MV-4-11 (cell line): ENCODE measurements at regions not wholly inside any gene's neighbourhood (a gene's known extent, or its start where the extent isn't known, plus 50 kb on each side); places are given as distances from the start of the nearest gene placed in this dataset.
"Not testable (repeated sequence)": the region's sequence is repeated elsewhere in the genome, so short reads cannot be mapped to it uniquely, and the experiment has no call there.

ENCODE experiments used
- DNase-seq: peaks from one replicate; lab custom pipeline; 2025; lab: John Stamatoyannopoulos, UW

- DNase-seq, result no peak
Measured at GRCh38 chr10:43931308-43931930, 282.7 kb upstream of the ZNF32 start.

- DNase-seq, result no peak
Measured at GRCh38 chr10:43930777-43931176, 282.1 kb upstream of the ZNF32 start.

- no peak for DNase-seq
Measured at GRCh38 chr10:43930243-43930642, 281.6 kb upstream of the ZNF32 start.

GRCh38 chr10:43929122-43929521, 280.4 kb upstream of the ZNF32 start:
- DNase-seq, result no peak

GRCh38 chr10:43928425-43928968, 279.8 kb upstream of the ZNF32 start:
- DNase-seq, result no peak

- no peak for DNase-seq
Measured at GRCh38 chr10:43926875-43927406, 278.3 kb upstream of the ZNF32 start.

- no peak for DNase-seq
Measured at GRCh38 chr10:43926371-43926770, 277.7 kb upstream of the ZNF32 start.

- DNase-seq, result no peak
Measured at GRCh38 chr10:43925793-43926192, 277.1 kb upstream of the ZNF32 start.

GRCh38 chr10:43923328-43923727, 274.6 kb upstream of the ZNF32 start:
- no peak for DNase-seq

- DNase-seq, result peak; percentile 34
Measured at GRCh38 chr10:43922335-43923280, 273.9 kb upstream of the ZNF32 start.

GRCh38 chr10:43921881-43922280, 273.2 kb upstream of the ZNF32 start:
- no peak for DNase-seq

- no peak for DNase-seq
Measured at GRCh38 chr10:43921478-43921877, 272.8 kb upstream of the ZNF32 start.

- not testable (repeated sequence) for DNase-seq
Measured at GRCh38 chr10:43920236-43920758, 271.6 kb upstream of the ZNF32 start.

- DNase-seq, result no peak
Measured at GRCh38 chr10:43913676-43914235, 265.1 kb upstream of the ZNF32 start.

GRCh38 chr10:43912469-43912868, 263.8 kb upstream of the ZNF32 start:
- DNase-seq, result peak; percentile 45

- DNase-seq, result no peak
Measured at GRCh38 chr10:43906490-43906889, 257.8 kb upstream of the ZNF32 start.

GRCh38 chr10:43905512-43906236, 257.0 kb upstream of the ZNF32 start:
- no peak for DNase-seq

- no peak for DNase-seq
Measured at GRCh38 chr10:43904844-43905243, 256.2 kb upstream of the ZNF32 start.

- DNase-seq, result no peak
Measured at GRCh38 chr10:43904301-43904700, 255.6 kb upstream of the ZNF32 start.

GRCh38 chr10:43903451-43903850, 254.8 kb upstream of the ZNF32 start:
- DNase-seq, result no peak

GRCh38 chr10:43902842-43903241, 254.2 kb upstream of the ZNF32 start:
- DNase-seq, result no peak
